ENCODE measurements at regions not wholly inside any gene's neighbourhood (a gene's known extent, or its start where the extent isn't known, plus 50 kb on each side); places are given as distances from the start of the nearest gene placed in this dataset.

DNA sequence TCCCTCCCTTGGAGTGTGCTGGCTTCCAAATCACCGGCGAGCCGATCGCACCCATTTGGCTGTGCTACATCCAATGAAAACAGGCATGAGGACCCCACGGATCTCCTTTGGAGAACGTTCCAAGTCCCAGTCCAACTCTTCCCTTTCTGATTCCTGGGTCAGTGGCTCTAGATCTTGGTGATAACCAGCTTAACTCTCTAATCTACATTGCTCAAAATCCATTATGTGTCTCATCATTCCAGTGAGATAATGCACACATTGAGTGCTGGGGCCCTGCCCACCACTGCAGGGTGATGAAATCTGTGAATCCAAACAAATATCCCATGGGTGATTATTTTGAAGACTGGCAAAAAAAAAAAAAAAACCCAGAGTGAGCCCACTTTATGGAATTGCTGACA lies 232.7 kb upstream of the COPS8 start:
- ChIA-PET POLR2A (ENCODE audit: partially characterized antibody) (no interaction called here), CTCF (ENCODE audit: partially characterized antibody) (no interaction called here)
- Histone ChIP-seq H3K79me2 (ENCODE audit: control insufficient read depth in 1 of 2, insufficient read depth in 2 of 2, low read length in 2 of 2) (no peaks in the 10 kb centered on the region), H3K23ac (ENCODE audit: insufficient read length) (no peak overlapping the region), H2BK120ac (replicated peaks; ENCODE audit: low read depth, low read length) (no peak overlapping the region), H2BK12ac (ENCODE audit: low read depth, low read length) (no peak overlapping the region), H3K18ac (ENCODE audit: extremely low read depth, low read length) (no peak overlapping the region), H4K8ac (ENCODE audit: extremely low read depth, insufficient read depth, low read length) (no peak overlapping the region), H3K79me1 (ENCODE audit: low read depth, low read length) (no peaks in the 10 kb centered on the region), H3K56ac (replicated peaks; ENCODE audit: insufficient read length, low read depth, low read length) (no peak overlapping the region), H4K91ac (replicated peaks; ENCODE audit: insufficient read length, low read length) (no peak overlapping the region), H2BK20ac (ENCODE audit: low read length) (no peak overlapping the region), H4K5ac (ENCODE audit: insufficient read length, low read depth, low read length) (no peak overlapping the region), H2BK15ac (ENCODE audit: low read length) (no peak overlapping the region), H3K36me3 (ENCODE audit: control insufficient read depth in 2 of 4, insufficient read depth in 4 of 4, low read length in 3 of 4) (no peaks in the 10 kb centered on the region), H3K4me1 (replicated peaks in 1 of 4; ENCODE audit: control insufficient read depth in 3 of 4, insufficient read depth in 4 of 4, low read length in 3 of 4) (peaks cover 9 to 31% (median 19%) of the 10 kb centered on the region in 4 experiments), H3K14ac (ENCODE audit: insufficient read length) (no peak overlapping the region), H3K23me2 (ENCODE audit: low read depth, low read length) (no peaks in the 10 kb centered on the region), H2AFZ (ENCODE audit: low read length) (no peak overlapping the region), H2BK5ac (ENCODE audit: low read depth, low read length) (no peak overlapping the region), H3K27ac (ENCODE audit: low read depth, low read length) (no peak overlapping the region), H3K4ac (replicated peaks; ENCODE audit: insufficient read length, low read depth, low read length) (no peak overlapping the region), H3K4me2 (ENCODE audit: insufficient read depth in 1 of 2, low read depth in 2 of 2, low read length in 2 of 2) (no peak overlapping the region), H2AK5ac (ENCODE audit: low read depth, low read length) (no peak overlapping the region), H3K27me3 (replicated peaks in 1 of 4; ENCODE audit: control insufficient read depth in 3 of 4, extremely low read depth in 1 of 4, insufficient read depth in 3 of 4, low read length in 3 of 4) (0 out of 7 replicates have a peak, but pooled peaks cover 0 to 4% (median 0%) of the 10 kb centered on the region in 4 experiments), H3K9me3 (ENCODE audit: insufficient read depth in 2 of 2, low read depth in 1 of 2, low read length in 1 of 2) (peaks cover 6 to 10% of the 10 kb centered on the region in 2 experiments; a peak in 2 of 4 replicates), H3K9ac (replicated peaks in 1 of 4; ENCODE audit: extremely low read depth in 1 of 4, low read depth in 3 of 4, low read length in 3 of 4) (no peak overlapping the region), H4K20me1 (replicated peaks in 1 of 2; ENCODE audit: control insufficient read depth in 1 of 2, insufficient read depth in 2 of 2, low read length in 2 of 2) (no peaks in the 10 kb centered on the region), H3K4me3 (ENCODE audit: extremely low read depth in 1 of 4, insufficient read depth in 2 of 4, low read depth in 3 of 4, low read length in 4 of 4) (no peak overlapping the region)
- 96% methylated on average over 6 of the region's 6 CpGs; no CpG with 5 or more reads in 1 of the 2 experiments for WGBS, 2 experiments (ENCODE audit: extremely low coverage in 1 of 2, insufficient coverage in 1 of 2, insufficient read length in 1 of 2, insufficient replicate concordance in 2 of 2, low coverage in 1 of 2, low lambda C conversion rate in 2 of 2, missing lambda C conversion rate in 1 of 2)
- FAIRE-seq (no peak), DNase-seq (ENCODE audit: low read depth in 1 of 2, low spot score in 2 of 2) (no peak)
- no peak for TF ChIP-seq E2F6 (IDR thresholded peaks at IDR 0.05)
- TF ChIP-seq BCL11A (IDR thresholded peaks at IDR 0.05; ENCODE audit: low read depth in 2 of 2, low read length in 2 of 2): no peak
- no peak for TF ChIP-seq SIN3A (conservative IDR thresholded peaks at IDR 0.05 in 1 of 2, IDR thresholded peaks at IDR 0.05 in 1 of 2; ENCODE audit: low read depth in 1 of 2, low read length in 2 of 2)
- TF ChIP-seq, protein P1, sequence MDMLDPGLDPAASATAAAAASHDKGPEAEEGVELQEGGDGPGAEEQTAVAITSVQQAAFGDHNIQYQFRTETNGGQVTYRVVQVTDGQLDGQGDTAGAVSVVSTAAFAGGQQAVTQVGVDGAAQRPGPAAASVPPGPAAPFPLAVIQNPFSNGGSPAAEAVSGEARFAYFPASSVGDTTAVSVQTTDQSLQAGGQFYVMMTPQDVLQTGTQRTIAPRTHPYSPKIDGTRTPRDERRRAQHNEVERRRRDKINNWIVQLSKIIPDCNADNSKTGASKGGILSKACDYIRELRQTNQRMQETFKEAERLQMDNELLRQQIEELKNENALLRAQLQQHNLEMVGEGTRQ (IDR thresholded peaks at IDR 0.05; ENCODE audit: low read length): no peak
- TF ChIP-seq MAFK (IDR thresholded peaks at IDR 0.05; ENCODE audit: low read depth, low read length): no peak
- no peak for TF ChIP-seq NANOG (IDR thresholded peaks at IDR 0.05; ENCODE audit: insufficient read depth, low read depth, low read length, poor library complexity, severe bottlenecking)
- no peak for TF ChIP-seq CTCF (IDR thresholded peaks at IDR 0.05; ENCODE audit: control extremely low read depth in 1 of 3, insufficient read depth in 1 of 3, low read depth in 1 of 3, low read length in 3 of 3)
- TF ChIP-seq SP1 (IDR thresholded peaks at IDR 0.05; ENCODE audit: low read depth, low read length): no peak
- TF ChIP-seq YY1 (IDR thresholded peaks at IDR 0.05; ENCODE audit: low read depth, low read length): no peak
- TF ChIP-seq NRF1 (IDR thresholded peaks at IDR 0.05; ENCODE audit: low read depth, low read length): no peak

Measured in H1 (cell line).